Heart right ventricle (tissue), 16 donors: ENCODE measurements at regions not wholly inside any gene's neighbourhood (a gene's known extent, or its start where the extent isn't known, plus 50 kb on each side); places are given as distances from the start of the nearest gene placed in this dataset.

Source experiments
- ATAC-seq, 8 donors: fragments of 200-7000 bp; cut with Tn5 transposase; one replicate each; pipeline ENCODE4 v1.9.1; 2020; ENCODE audit warnings: mild to moderate bottlenecking in 8 of 8, moderate library complexity in 8 of 8, moderate number of reproducible peaks in 1 of 8
- DNase-seq, 2 donors: peaks; one replicate each; pipeline ENCODE4 v3.0.0-alpha.2; 2020
- H3K27ac ChIP-seq, 10 donors: fragments of 200-600 bp; sonication (generic) in 2 of 10; one replicate each; pipeline versions ENCODE4 v1.5.0 to v1.8.0; 2020 to 2022; ENCODE audit warnings: mild to moderate bottlenecking in 3 of 10
- H3K27me3 ChIP-seq, 7 donors: fragments of 200-600 bp; one replicate each; pipeline ENCODE4 v1.8.0; 2021 to 2022; ENCODE audit warnings: mild to moderate bottlenecking in 2 of 7
- H3K36me3 ChIP-seq, 9 donors: fragments of 200-600 bp; sonication (generic) in 1 of 9; one replicate each; pipeline versions ENCODE4 v1.5.0 to v1.8.0; 2020 to 2022; ENCODE audit warnings: mild to moderate bottlenecking in 2 of 9
- H3K4me1 ChIP-seq, 9 donors: fragments of 200-600 bp; sonication (generic) in 1 of 9; one replicate each; pipeline versions ENCODE4 v1.5.0 to v1.8.0; 2020 to 2022; ENCODE audit warnings: mild to moderate bottlenecking in 4 of 9
- H3K4me3 ChIP-seq, 10 donors: fragments of 200-600 bp; sonication (generic) in 2 of 10; one replicate each; pipeline versions ENCODE4 v1.5.0 to v1.8.0; 2020 to 2022; ENCODE audit warnings: mild to moderate bottlenecking in 7 of 10, moderate library complexity in 2 of 10
- H3K9me3 ChIP-seq, 11 donors: fragments of 200-600 bp in 10 of 11; sonication (generic) in 2 of 11; one replicate each; pipeline versions ENCODE4 v1.5.0 to v1.8.0; 2013 to 2022; ENCODE audit warnings: mild to moderate bottlenecking in 2 of 11, control low read depth in 1 of 11, moderate library complexity in 1 of 11
- CTCF ChIP-seq, 9 donors: fragments of 200-600 bp; sonication (generic) in 2 of 9; IDR thresholded peaks; one replicate each; pipeline versions ENCODE4 v1.5.0 to v1.8.0; 2021 to 2022; ENCODE audit warnings: antibody characterized with exemption in 9 of 9, mild to moderate bottlenecking in 5 of 9, moderate library complexity in 1 of 9
- WGBS, 2 donors: extraction: QIAGEN DNeasy Blood & Tissue Kit; methylation state at CpG; one replicate each; pipeline ENCODE4 v1.1.7; 2013; ENCODE audit warnings: inconsistent platforms in 1 of 2; 5-methylcytosine and 5-hydroxymethylcytosine counted together
- intact Hi-C, 10 donors: fragments of 100-400 bp; cut with DNase I; formaldehyde crosslinking; loops; one replicate each; pipeline versions ENCODE4 v1.11.1 to v1.14.2; 2022
- donor health status: Arrhythmogenic right ventricular cardiomyopathy.
- donor health status: ischemic (EF 13 %, LVEDD 7.1; RV severe dilation, severe dysfunction).
- donor health status: healthy with polysubstance abuse.
- donor health status: DM: no; HTN: yes; CAD: no.
- donor health status: DM: no; HTN: no; CAD: no.
- donor health status: ischemic (EF 25% LVEDD 6.9; RV normal size, moderate dysfunction).
- donor health status: ischemic (EF 25% LVEDD 5.7; RV mildly dilated, moderate dysfunction).
- donor health status: healthy.
- donor health status: DM: yes; HTN: yes; CAD: no.
- donor health status: Ischemic cardiomyopathy.
- donor health status: ischemic (EF 35%, LVEDD 5.7; RV mildly dilated, moderate dysfunction).
- donor health status: nonischemic (EF 11% LVEDD 7.7; RV severe dilation, severe dysfunction).
- donor health status: DM: yes; HTN: yes; CAD: no.
- donor health status: PGD.
- donor health status: ischemic (EF 29% LVEDD 5.4; RV normal size, mild dysfunction).
- donor health status: nonischemic (EF 23%, LVEDD 6.1; RV moderate dilation, normal function).

- TF ChIP-seq CTCF (IDR thresholded peaks at IDR 0.05), result no peak
- WGBS, 2 donors, result 94 to 97% methylated on average over 7 of the region's 7 CpGs
- Histone ChIP-seq H3K36me3 (no peaks in the 10 kb centered on the region), H3K9me3 (no peaks in the 10 kb centered on the region), H3K4me3 (no peak overlapping the region), H3K4me1 (no peaks in the 10 kb centered on the region), H3K27me3 (peaks cover 0 to 8% (median 0%) of the 10 kb centered on the region in 7 donors), H3K27ac (no peak overlapping the region)
- DNase-seq, result no peak
- ATAC-seq, result no peak
- intact Hi-C loops, result no loop called here
Measured at GRCh38 chr11:76298255-76298654, 82.7 kb downstream of the THAP12 start.

DNA sequence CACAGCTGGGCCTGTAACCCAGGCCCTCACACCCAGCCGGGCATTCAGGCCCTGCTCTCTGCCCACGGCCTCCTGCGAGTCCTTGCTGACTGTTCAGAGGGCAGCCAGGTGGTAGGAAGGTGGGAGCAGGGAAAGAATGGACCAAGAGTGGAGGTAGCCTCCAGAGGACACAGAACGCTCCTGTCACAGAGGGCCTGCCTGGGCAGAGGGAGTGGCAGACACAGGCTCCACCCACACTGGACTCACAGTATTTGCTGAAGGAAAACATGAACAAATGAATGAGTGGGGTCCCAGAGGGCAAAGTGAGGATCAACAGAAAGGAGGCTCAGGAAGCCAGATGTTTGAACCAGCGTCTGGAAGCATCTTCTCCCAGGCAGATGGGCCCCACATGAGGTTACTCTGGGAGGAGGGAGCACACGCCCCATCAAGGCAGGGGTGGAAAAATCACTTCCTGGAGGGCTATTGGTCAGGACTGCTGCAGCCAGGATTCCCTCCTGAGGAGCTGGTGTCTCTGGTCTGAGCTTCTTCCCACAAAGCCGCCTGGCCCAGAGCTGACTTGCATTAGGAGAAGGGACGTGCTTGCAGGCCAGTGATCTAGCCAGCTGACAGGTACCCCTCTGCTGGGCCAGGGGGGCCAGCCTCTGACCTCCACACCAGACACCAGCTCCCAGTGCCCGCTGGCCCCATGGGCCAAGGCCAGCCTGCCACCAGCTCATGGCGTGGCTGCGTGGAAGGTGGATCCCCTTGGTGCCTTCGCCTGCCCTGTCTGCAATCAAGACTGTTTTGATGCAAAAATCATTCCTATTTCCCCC lies 84.0 kb downstream of the THAP12 start:
- intact Hi-C loops, result no loop called here
- no peak for DNase-seq
- TF ChIP-seq CTCF (IDR thresholded peaks at IDR 0.05), result no peak
- no peak for ATAC-seq
- Histone ChIP-seq H3K4me1 (no peaks in the 10 kb centered on the region), H3K27ac (no peak overlapping the region), H3K36me3 (no peaks in the 10 kb centered on the region), H3K4me3 (no peak overlapping the region), H3K27me3 (peaks cover 0 to 8% (median 0%) of the 10 kb centered on the region in 7 donors), H3K9me3 (no peaks in the 10 kb centered on the region)
- 88 to 89% methylated on average over 12 of the region's 12 CpGs for WGBS, 2 donors

GRCh38 chr11:76293189-76293631 lies 86.9 kb upstream of the WNT11 start:
- Histone ChIP-seq H3K36me3 (no peaks in the 10 kb centered on the region), H3K27me3 (no peaks in the 10 kb centered on the region), H3K4me3 (no peak overlapping the region), H3K9me3 (no peaks in the 10 kb centered on the region), H3K4me1 (no peaks in the 10 kb centered on the region), H3K27ac (no peak overlapping the region)
- intact Hi-C loops, result no loop called here
- TF ChIP-seq CTCF (IDR thresholded peaks at IDR 0.05), result no peak
- DNase-seq (no peak), ATAC-seq (no peak)
- 83 to 84% methylated on average over 11 of the region's 11 CpGs for WGBS, 2 donors

DNA sequence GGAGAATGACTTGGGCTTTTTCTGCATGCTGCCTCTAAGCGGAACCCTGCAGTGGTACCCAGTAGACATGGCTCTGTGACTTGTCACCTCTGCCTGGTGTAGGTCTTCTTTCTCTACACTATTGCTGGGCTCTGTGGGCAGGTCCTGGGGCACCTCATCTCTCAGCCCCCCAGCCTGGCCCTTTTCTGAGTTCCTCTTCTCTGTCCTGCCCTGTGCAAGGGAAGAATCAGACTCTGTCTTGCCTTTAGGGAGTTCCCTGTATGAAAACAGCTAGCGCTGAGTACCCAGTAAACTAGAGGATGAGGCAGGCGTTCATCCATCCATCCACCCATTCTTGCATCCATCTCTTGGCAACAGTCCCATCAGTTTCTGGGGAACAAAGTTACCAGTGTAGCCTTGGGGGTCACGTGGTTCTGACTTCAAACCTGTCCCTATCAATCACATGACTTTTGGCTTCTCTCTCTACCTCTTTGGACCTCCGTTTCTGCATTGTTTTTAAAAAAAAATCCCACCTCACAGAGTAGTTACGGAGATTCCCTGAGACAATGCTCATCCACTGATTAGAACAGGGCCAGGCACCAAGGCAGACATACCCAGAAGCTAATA lies 86.4 kb upstream of the WNT11 start:
- no peak for DNase-seq
- Histone ChIP-seq H3K27ac (no peak overlapping the region), H3K4me3 (no peak overlapping the region), H3K4me1 (no peaks in the 10 kb centered on the region), H3K9me3 (no peaks in the 10 kb centered on the region), H3K27me3 (no peaks in the 10 kb centered on the region), H3K36me3 (no peaks in the 10 kb centered on the region)
- WGBS, 2 donors, result 81% methylated on average over 6 of the region's 6 CpGs
- no peak for ATAC-seq
- intact Hi-C loops, result no loop called here
- TF ChIP-seq CTCF (IDR thresholded peaks at IDR 0.05), result no peak
